Spleen (tissue), 7 donors: ENCODE measurements at regions not wholly inside any gene's neighbourhood (a gene's known extent, or its start where the extent isn't known, plus 50 kb on each side); places are given as distances from the start of the nearest gene placed in this dataset.

Experiments
- CTCF ChIP-seq, 11 experiments: fragments of 200-600 bp in 7 of 11; fragments of 450-650 bp in 4 of 11; sonication (generic) in 4 of 11; IDR thresholded peaks in 8 of 11; conservative IDR thresholded peaks in 3 of 11; 1 replicate in 7 of 11; 2 replicates in 4 of 11; pipeline versions ENCODE4 v1.4.0 to v1.8.0; 2016 to 2021; ENCODE audit warnings: antibody characterized with exemption in 11 of 11, inconsistent platforms in 4 of 11, mild to moderate bottlenecking in 1 of 11
- POLR2AphosphoS5 ChIP-seq, 3 donors: sonication (generic); formaldehyde crosslinking; IDR thresholded peaks; one replicate each; pipeline ENCODE4 v1.5.1; 2017; ENCODE audit warnings: antibody characterized with exemption in 3 of 3
- donor health status: DM: no; HTN: no; CAD: no; lungs with moderate emphysema.
- donor health status: DM: no; HTN: no; CAD: no.
- donor health status: DM: no; HTN: no; CAD: no.

DNA sequence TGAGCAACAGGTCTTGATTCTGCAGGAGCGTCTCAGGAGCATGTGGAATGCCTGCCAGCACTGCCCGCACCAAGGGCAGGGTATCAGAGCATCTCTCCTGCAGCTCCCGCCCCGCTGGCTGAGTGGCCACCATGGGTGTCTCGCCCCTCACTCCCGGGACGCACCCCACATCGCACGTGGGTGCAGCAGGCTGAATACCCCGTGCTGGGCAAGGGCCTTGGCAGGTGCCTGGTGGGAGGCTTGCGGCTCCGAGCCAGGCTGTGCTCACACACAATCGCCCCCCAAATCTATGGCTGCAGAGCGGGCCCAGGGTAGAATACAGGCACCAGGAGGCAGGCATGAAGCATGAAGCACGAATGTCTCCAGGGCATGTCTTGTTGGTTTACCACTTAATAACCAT, 103.9 kb upstream of the TMEM132D start:
- TF ChIP-seq CTCF (IDR thresholded peaks at IDR 0.05 in 8 of 11, conservative IDR thresholded peaks at IDR 0.05 in 3 of 11) (no peak), POLR2AphosphoS5 (IDR thresholded peaks at IDR 0.05) (no peak)
